GM21576 (cell line): ENCODE measurements at regions not wholly inside any gene's neighbourhood (a gene's known extent, or its start where the extent isn't known, plus 50 kb on each side); places are given as distances from the start of the nearest gene placed in this dataset.

Experiments
- ATAC-seq: cut with Tn5 transposase; IDR thresholded peaks from one replicate; pipeline ENCODE4 v1.9.1; 2021; ENCODE audit warnings: mild to moderate bottlenecking, moderate library complexity; ENCODE audit not compliant: unreplicated experiment

GRCh38 chr3:127356381-127356780 lies 68.5 kb upstream of the PRR20G start:
- no peak for ATAC-seq

DNA sequence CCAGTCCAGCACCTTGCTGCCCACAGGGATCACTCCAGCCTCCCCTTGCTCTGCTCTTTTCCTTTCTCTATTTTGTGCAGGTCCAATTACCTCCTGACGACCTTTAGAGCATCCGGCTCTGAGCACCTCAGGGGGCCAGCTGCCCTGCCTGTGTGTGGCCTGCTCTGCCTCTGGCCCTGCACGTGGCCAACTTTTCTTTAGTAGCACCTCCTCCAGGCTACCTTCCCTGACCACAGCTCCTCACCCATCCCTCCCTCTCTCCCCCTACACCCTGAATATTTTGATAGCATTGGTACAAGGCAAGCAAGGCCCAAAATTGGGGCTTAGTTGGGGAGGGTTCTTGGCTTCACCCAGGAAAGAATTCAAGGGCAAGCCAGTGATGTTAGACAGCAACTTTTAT lies 66.9 kb upstream of the PRR20G start:
- ATAC-seq = no peak

GRCh38 chr3:127352612-127353011 lies 64.8 kb upstream of the PRR20G start:
- no peak for ATAC-seq

DNA sequence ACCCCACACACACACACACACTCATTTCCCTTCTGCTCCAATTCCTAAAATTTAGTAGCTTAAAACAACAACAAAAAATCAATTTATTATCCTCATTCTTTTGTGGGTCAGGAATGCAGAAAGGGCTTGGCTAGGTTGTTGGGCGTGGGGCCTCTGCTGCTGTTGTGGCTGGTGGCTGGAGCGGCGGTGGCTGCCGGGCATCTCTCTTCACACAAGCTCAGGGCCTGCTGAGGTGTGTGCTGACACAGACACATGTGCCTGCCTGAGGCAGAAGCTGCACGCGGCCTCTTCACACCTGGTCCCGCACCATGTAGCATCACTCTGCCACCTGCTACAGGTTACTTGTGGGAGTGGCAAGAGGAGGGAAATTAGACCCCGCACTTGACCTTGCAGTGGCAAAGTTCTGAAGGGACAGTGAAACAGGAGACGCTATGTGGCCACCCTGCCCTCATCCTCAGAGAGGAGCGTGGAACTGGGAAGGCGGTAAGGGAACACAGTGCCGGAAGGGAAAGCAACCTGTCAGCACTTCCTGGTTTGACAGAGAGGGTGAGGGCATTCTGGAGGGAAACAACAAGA lies 64.0 kb upstream of the PRR20G start:
- ATAC-seq = no peak

DNA sequence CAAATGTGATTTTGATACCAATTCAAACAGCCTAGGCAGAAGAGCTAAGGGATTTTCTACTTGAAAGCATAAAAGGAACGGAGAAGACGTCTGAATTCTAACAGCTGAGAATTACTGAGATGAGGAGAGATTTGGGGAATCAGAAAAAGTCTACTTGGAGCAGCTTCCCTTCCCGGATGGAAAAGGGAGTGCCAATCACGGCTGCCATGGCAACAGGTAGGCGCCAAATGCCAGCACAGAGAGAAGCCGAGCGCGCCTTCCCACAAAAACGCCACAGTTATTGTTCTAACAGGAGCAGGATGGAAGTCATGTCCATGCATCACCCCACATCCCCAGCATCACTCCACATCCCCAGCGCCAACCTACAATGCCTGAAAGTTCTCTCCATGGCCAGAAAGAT lies 63.5 kb upstream of the PRR20G start:
- ATAC-seq = no peak

DNA sequence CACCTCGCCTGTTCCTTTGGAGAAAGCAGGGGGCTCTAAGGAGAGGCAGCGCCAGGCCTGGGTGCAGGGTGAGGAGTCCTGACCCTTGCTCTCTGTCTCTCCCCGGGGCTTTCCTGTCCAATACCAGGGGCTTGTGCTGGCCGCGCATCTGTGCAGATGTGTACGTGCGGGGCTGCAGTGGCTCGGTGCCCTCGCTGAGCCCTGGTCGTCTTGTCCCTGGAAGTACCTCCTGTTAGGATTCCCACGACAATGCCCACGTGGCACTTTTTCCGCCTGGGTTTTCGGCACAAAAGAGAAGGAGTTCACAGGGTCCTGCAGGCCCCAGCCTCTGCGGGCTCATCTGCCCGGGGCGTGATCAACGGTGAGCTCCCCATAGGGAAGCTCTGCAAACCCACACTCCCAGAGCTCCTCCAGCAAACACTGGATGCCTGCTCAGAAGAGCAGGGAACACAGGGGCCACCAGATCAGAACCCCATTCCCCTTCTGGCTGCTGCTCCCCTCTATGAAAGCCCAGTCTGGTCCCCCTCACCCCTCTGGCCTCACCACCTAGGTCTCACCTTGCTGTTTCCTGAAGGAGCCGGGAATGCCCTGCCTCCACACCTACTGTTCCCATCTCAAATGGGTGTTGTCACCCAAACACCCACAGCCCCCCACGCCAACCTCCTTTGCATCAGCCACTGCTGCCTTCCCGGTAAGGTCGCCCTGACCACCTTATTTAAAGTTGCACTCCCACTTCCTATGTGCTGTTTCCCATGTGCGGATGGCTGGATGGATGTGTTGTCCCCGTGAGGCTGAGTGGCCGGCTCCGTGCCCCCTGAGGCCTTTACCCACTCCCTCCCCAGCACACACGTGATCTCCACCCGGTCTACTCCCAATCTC lies 62.6 kb upstream of the PRR20G start:
- ATAC-seq = no peak

DNA sequence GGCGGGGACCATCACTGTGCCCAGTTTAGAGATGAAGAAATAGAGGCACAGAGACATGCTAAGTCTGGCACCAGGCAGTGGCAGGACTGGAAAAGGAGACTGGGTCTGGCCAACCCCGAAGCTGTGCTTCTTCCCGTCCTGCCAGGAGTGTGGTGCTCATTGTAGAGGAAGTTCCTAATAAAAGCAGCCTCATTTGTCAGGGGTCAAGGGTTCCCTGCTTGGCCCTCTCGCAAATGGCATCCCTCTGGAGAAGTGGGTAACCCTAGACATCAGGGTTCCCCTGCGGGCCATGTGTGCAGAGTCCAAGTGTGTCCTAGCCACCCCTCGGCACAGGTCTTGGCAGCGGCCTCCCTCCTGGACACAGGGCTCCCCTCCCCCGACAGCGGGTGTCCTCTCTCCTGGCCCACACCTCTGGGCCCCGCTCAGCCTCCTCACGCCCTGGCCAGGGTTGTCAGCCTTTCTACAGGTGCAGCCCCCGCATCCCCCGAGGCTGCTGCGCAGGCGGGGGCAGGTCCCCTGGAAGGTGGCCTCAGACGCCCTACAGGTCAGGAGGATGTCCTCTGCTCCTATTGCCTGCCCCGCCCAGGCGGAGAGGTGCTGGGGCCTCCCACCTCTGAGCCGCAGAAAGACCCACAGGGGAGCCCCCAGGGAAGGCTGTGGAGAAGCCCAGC lies 61.8 kb upstream of the PRR20G start:
- ATAC-seq = no peak

GRCh38 chr3:127342735-127343134 lies 54.9 kb upstream of the PRR20G start:
- ATAC-seq = no peak

DNA sequence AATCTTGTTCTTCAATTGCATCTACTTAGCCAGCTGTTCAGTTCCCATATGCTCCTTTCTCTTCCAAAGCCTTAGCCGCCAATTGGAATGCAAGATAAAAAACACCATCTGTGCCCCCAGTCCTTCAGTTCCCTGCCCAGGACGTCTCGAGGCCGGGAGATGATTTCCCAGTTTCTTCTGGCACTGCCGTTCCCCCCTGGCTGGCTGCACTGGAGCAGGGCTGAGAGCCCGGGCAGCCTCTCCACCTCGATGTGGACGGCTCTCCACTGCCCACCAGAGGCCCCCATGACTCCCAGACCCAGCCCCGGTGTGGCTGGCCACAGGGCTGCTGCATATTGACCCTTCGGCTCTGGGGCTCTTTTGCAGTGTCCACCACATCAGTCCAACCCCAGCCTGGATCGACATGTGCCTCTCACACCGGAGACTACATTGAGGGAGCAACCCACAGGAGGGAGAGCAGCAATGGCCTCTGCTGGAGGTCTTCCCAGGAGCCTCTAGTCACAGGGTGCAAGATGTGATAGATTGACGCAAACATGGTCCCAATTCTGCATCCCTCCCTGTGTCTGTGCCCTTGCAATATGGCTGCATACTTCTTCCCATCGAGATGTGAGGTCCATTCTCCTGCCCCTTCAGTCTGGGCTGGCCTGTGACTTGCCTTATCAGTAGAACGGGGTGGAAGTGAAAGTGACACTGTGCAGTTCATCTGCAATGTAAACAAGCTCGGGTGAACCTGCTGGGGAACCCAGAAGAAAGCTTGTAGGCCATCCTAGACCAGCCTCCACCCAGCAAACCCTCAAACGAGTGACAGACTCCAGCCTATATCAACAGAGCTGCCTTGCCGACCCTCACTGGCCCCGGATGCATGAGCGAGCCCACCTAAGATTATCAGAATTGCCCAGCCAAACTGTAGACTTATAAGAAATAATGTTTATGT lies 52.3 kb upstream of the PRR20G start:
- ATAC-seq = no peak

GRCh38 chr3:127339016-127339415 lies 51.2 kb upstream of the PRR20G start:
- ATAC-seq = no peak

DNA sequence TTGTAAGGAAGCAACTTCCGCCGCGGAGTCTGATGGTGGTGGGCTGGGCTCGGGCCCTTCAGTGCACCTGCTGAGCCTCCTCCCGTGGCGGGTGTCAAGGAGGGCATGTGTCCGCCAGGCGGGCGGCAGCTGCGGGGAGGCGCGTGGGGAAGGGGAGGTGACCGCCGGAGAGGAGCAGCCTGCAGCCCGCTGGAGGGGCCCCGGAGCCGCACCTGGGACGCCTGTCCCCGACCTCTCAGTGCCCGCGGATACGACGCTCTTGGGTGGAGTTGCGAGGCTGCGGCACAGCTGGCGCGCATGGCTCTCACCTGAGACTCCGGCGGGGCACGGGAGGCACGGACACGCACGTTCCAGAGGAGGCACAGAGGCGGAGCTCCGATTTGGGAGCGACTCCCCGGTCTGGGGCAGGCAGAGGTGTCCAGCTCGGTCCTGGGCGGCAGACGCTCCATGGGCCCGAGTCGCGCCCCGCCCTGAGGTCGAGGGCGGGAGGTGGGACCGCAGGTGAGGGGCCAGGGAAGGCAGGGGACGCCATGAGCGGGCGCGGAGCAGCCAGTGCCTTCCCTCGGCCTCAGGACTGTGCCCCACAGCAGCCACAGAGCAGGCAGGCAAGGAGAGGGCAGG lies 50.2 kb upstream of the PRR20G start:
- ATAC-seq = no peak
